ENCODE measurements at regions not wholly inside any gene's neighbourhood (a gene's known extent, or its start where the extent isn't known, plus 50 kb on each side); places are given as distances from the start of the nearest gene placed in this dataset.

- TF ChIP-seq GATAD2A (IDR thresholded peaks at IDR 0.05) (no peak), FOXK2 (conservative IDR thresholded peaks at IDR 0.05 in 1 of 2, IDR thresholded peaks at IDR 0.05 in 1 of 2; ENCODE audit: low read depth in 2 of 2) (no peak), ZNF232 (CRISPR knock-in tag; IDR thresholded peaks at IDR 0.05) (no peak), TBL1XR1 (IDR thresholded peaks at IDR 0.05; ENCODE audit: low read length in 2 of 2) (no peak), FOXA1 (IDR thresholded peaks at IDR 0.05; ENCODE audit: borderline replicate concordance) (no peak), POLR3G (IDR thresholded peaks at IDR 0.05; ENCODE audit: extremely low read depth, insufficient read length, insufficient replicate concordance) (no peak), CTCF (IDR thresholded peaks at IDR 0.05 in 2 of 3, conservative IDR thresholded peaks at IDR 0.05 in 1 of 3; ENCODE audit: insufficient read depth in 2 of 3, low read depth in 1 of 3, low read length in 3 of 3) (no peak)
Measured at GRCh38 chr2:129252781-129253460, 726.5 kb upstream of the RAB6C start.
